ENCODE measurements at regions not wholly inside any gene's neighbourhood (a gene's known extent, or its start where the extent isn't known, plus 50 kb on each side); places are given as distances from the start of the nearest gene placed in this dataset.

GRCh38 chrX:115889121-115889890 lies 281.2 kb upstream of the AGTR2 start:
- no peaks in the 10 kb centered on the region for H3K79me2 ChIP-seq (ENCODE audit: insufficient read depth, low read length)
- H3K4me2 ChIP-seq (ENCODE audit: insufficient read depth, low read length): no peak overlapping the region
- no peak overlapping the region for H3K27ac ChIP-seq (ENCODE audit: low read depth, low read length)
- H3K36me3 ChIP-seq (ENCODE audit: insufficient read depth, low read length): no peaks in the 10 kb centered on the region
- H3K4me3 ChIP-seq (ENCODE audit: insufficient read depth, low read length): no peak overlapping the region
- peaks cover 7% of the 10 kb centered on the region for H4K20me1 ChIP-seq (ENCODE audit: insufficient read depth, low read length)
- H3K4me1 ChIP-seq (ENCODE audit: insufficient read depth, low read length): peaks cover 5% of the 10 kb centered on the region
- peak; percentile 51 for DNase-seq (ENCODE audit: insufficient read length, low spot score, missing footprints)
- no peak for TF ChIP-seq CTCF (IDR thresholded peaks at IDR 0.05; ENCODE audit: extremely low read depth, low read depth, low read length)
- H2AFZ ChIP-seq (ENCODE audit: low read length): no peak overlapping the region
- no peaks in the 10 kb centered on the region for H3K9me3 ChIP-seq (ENCODE audit: low read depth, low read length)
- H3K27me3 ChIP-seq (ENCODE audit: insufficient read depth, low read length): peaks cover 3% of the 10 kb centered on the region

DNA sequence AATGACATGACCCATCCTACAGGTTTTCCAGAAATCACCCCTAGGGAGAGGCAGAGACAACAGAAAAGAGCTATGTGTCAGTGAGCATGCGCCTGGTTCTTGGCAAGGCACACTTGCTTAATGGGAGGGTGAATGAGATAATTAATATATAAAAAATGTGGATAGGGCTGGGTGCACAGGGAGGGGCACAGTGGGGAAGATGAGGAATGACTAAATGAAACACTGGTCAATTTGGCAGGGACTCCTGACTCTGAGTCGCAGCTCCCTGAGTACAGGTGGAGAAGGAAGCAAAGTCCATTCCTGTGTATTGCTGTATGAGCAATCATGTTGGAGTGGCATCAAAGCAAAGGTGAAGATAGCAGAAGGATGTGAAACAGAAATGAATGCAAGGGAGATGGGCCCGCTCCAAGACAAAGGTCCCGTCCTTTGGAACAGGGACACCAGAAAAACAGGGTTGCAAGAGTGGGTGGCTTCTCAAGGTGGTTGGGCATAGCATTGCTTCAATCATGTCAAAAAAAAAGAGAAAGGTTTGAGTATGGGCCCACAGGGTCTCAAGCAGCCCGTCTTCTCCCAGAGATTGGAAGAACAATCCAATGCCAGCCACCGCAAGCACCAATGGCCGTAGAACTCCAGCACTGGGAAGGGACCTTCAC lies 278.4 kb upstream of the AGTR2 start:
- no peaks in the 10 kb centered on the region for H3K79me2 ChIP-seq (ENCODE audit: insufficient read depth, low read length)
- no peaks in the 10 kb centered on the region for H3K36me3 ChIP-seq (ENCODE audit: insufficient read depth, low read length)
- peaks cover 4% of the 10 kb centered on the region for H3K27me3 ChIP-seq (ENCODE audit: insufficient read depth, low read length)
- DNase-seq (ENCODE audit: insufficient read length, low spot score, missing footprints): peak; percentile 62
- peak overlapping the region; percentile 18 for H3K4me2 ChIP-seq (ENCODE audit: insufficient read depth, low read length)
- H3K4me3 ChIP-seq (ENCODE audit: insufficient read depth, low read length): peak overlapping the region; percentile 55
- no peaks in the 10 kb centered on the region for H3K9me3 ChIP-seq (ENCODE audit: low read depth, low read length)
- H4K20me1 ChIP-seq (ENCODE audit: insufficient read depth, low read length): peaks cover 10% of the 10 kb centered on the region
- peaks cover 5% of the 10 kb centered on the region for H3K4me1 ChIP-seq (ENCODE audit: insufficient read depth, low read length)
- no peak for TF ChIP-seq CTCF (IDR thresholded peaks at IDR 0.05; ENCODE audit: extremely low read depth, low read depth, low read length)
- H2AFZ ChIP-seq (ENCODE audit: low read length): no peak overlapping the region
- H3K27ac ChIP-seq (ENCODE audit: low read depth, low read length): no peak overlapping the region

GRCh38 chrX:115892787-115893671 lies 277.5 kb upstream of the AGTR2 start:
- H4K20me1 ChIP-seq (ENCODE audit: insufficient read depth, low read length): peaks cover 10% of the 10 kb centered on the region
- H3K27me3 ChIP-seq (ENCODE audit: insufficient read depth, low read length): peaks cover 4% of the 10 kb centered on the region
- DNase-seq (ENCODE audit: insufficient read length, low spot score, missing footprints): peak; percentile 93
- TF ChIP-seq CTCF (IDR thresholded peaks at IDR 0.05; ENCODE audit: extremely low read depth, low read depth, low read length): peak; percentile 32
- peak overlapping the region; percentile 17 for H2AFZ ChIP-seq (ENCODE audit: low read length)
- H3K9me3 ChIP-seq (ENCODE audit: low read depth, low read length): no peaks in the 10 kb centered on the region
- H3K36me3 ChIP-seq (ENCODE audit: insufficient read depth, low read length): no peaks in the 10 kb centered on the region
- no peaks in the 10 kb centered on the region for H3K79me2 ChIP-seq (ENCODE audit: insufficient read depth, low read length)
- H3K27ac ChIP-seq (ENCODE audit: low read depth, low read length): no peak overlapping the region
- H3K4me2 ChIP-seq (ENCODE audit: insufficient read depth, low read length): peak overlapping the region; percentile 18
- peak overlapping the region; percentile 55 for H3K4me3 ChIP-seq (ENCODE audit: insufficient read depth, low read length)
- H3K4me1 ChIP-seq (ENCODE audit: insufficient read depth, low read length): peaks cover 5% of the 10 kb centered on the region

All from osteoblast (primary cell).